ENCODE measurements at regions not wholly inside any gene's neighbourhood (a gene's known extent, or its start where the extent isn't known, plus 50 kb on each side); places are given as distances from the start of the nearest gene placed in this dataset.
A peak's percentile ranks its signal among the peaks of the same experiment; 100 is the strongest.

GRCh38 chr6:119533603-119534279 lies 184.2 kb upstream of the MAN1A1 start:
- DNase-seq (ENCODE audit: low read depth, low spot score): peak; percentile 18
- no peaks in the 10 kb centered on the region for H3K27me3 ChIP-seq (ENCODE audit: control insufficient read depth, insufficient read depth, low read length)
- H3K4me3 ChIP-seq (ENCODE audit: low read depth, low read length): no peak overlapping the region
- POLR2A ChIA-PET: no interaction called here
- no peak overlapping the region for H3K27ac ChIP-seq (ENCODE audit: low read depth, low read length)
- TF ChIP-seq CTCF (IDR thresholded peaks at IDR 0.05; ENCODE audit: low read depth, low read length): no peak
- CTCF ChIA-PET: interaction anchor here (0.6 kb wide), 1 partner anchor 385 kb away, joined by 3 read pairs; no protein-coding TSS in a partner anchor
- peaks cover 3% of the 10 kb centered on the region; the same call in 1 of the 2 replicates for H3K9me3 ChIP-seq (ENCODE audit: control insufficient read depth, insufficient read depth, low read length)

GRCh38 chr6:119527231-119527578 lies 177.6 kb upstream of the MAN1A1 start:
- ChIA-PET POLR2A (no interaction called here), CTCF (no interaction called here)
- TF ChIP-seq CTCF (IDR thresholded peaks at IDR 0.05; ENCODE audit: low read depth, low read length): no peak
- Histone ChIP-seq H3K9me3 (ENCODE audit: control insufficient read depth, insufficient read depth, low read length) (no peaks in the 10 kb centered on the region), H3K4me3 (ENCODE audit: low read depth, low read length) (no peak overlapping the region), H3K27ac (ENCODE audit: low read depth, low read length) (no peak overlapping the region), H3K27me3 (ENCODE audit: control insufficient read depth, insufficient read depth, low read length) (no peaks in the 10 kb centered on the region)
- no peak for DNase-seq (ENCODE audit: low read depth, low spot score)

- Histone ChIP-seq H3K9me3 (ENCODE audit: control insufficient read depth, insufficient read depth, low read length) (no peaks in the 10 kb centered on the region), H3K27ac (ENCODE audit: low read depth, low read length) (no peak overlapping the region), H3K4me3 (ENCODE audit: low read depth, low read length) (no peak overlapping the region), H3K27me3 (ENCODE audit: control insufficient read depth, insufficient read depth, low read length) (no peaks in the 10 kb centered on the region)
- ChIA-PET CTCF (no interaction called here), POLR2A (no interaction called here)
- no peak for DNase-seq (ENCODE audit: low read depth, low spot score)
- no peak for TF ChIP-seq CTCF (IDR thresholded peaks at IDR 0.05; ENCODE audit: low read depth, low read length)
These were observed 177.1 kb upstream of the MAN1A1 start for GRCh38 chr6:119526561-119527230.

DNA sequence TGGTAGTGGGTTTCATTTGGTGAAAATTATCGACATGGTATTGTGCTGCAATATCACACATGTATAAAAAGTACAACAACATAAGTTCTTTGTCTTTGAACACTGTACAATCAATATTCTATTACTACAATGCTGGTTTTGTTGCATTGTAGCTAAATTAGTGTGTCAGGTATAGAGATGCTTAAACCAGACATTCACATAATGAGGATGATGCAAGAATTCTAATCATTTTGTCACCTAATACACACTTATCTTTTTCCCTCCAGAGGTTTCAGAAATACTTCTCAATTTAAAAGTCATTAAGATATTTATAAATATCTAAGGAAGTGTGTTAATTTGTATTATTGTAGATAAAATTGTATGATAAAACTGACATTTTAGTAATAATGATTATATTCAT lies 174.8 kb upstream of the MAN1A1 start:
- no peak for DNase-seq (ENCODE audit: low read depth, low spot score)
- Histone ChIP-seq H3K9me3 (ENCODE audit: control insufficient read depth, insufficient read depth, low read length) (no peaks in the 10 kb centered on the region), H3K27me3 (ENCODE audit: control insufficient read depth, insufficient read depth, low read length) (no peaks in the 10 kb centered on the region), H3K4me3 (ENCODE audit: low read depth, low read length) (no peak overlapping the region), H3K27ac (ENCODE audit: low read depth, low read length) (no peak overlapping the region)
- ChIA-PET POLR2A (no interaction called here), CTCF (no interaction called here)
- TF ChIP-seq CTCF (IDR thresholded peaks at IDR 0.05; ENCODE audit: low read depth, low read length): no peak

DNA sequence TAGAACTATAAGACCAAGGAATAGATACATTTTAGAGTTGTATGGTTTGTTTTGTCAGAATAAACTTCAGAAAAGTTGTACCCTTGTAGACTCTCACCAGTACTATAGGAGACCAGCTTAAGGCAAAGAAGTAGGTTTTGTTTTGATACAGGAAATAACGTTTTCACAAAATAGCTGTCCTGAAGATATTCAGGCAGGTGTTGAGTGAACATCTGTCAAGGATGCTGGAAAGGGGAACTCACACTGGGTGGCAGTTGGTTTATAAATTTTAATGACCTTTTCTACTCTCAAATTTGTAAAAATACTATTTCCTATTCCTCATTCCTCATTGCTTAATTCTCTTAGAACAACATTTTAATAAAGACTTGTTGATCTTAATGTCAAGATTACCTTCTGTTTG lies 174.0 kb upstream of the MAN1A1 start:
- TF ChIP-seq CTCF (IDR thresholded peaks at IDR 0.05; ENCODE audit: low read depth, low read length): no peak
- Histone ChIP-seq H3K4me3 (ENCODE audit: low read depth, low read length) (no peak overlapping the region), H3K27ac (ENCODE audit: low read depth, low read length) (no peak overlapping the region), H3K9me3 (ENCODE audit: control insufficient read depth, insufficient read depth, low read length) (no peaks in the 10 kb centered on the region), H3K27me3 (ENCODE audit: control insufficient read depth, insufficient read depth, low read length) (no peaks in the 10 kb centered on the region)
- ChIA-PET CTCF (no interaction called here), POLR2A (no interaction called here)
- DNase-seq (ENCODE audit: low read depth, low spot score): no peak

Measured in AG04450 (cell line).